ENCODE measurements at regions not wholly inside any gene's neighbourhood (a gene's known extent, or its start where the extent isn't known, plus 50 kb on each side); places are given as distances from the start of the nearest gene placed in this dataset.

DNA sequence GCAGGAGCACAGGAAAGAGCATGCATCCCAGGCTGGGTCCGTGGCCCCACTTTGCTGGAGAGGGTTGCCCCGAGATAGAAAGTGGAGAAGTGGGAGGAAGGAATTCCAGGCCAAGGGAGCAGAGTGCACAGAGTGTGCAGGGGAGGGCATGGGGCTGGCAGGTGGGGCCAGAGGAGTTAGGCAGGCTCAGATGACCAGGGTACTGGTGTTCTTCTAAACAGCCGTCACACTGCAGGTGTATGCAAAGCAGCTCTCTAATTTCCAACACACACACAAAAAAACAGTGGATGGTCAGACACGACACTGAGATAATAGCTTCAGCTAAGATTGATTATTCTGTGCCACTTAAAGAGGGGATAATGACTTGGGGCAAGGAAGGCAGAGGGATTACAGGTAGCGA lies 212.2 kb downstream of the MTRR start:
- H3K27me3 Mint-ChIP-seq (ENCODE audit: unreplicated experiment) = peaks cover 2% of the 10 kb centered on the region
- DNase-seq = no peak
- TF ChIP-seq, protein P1, sequence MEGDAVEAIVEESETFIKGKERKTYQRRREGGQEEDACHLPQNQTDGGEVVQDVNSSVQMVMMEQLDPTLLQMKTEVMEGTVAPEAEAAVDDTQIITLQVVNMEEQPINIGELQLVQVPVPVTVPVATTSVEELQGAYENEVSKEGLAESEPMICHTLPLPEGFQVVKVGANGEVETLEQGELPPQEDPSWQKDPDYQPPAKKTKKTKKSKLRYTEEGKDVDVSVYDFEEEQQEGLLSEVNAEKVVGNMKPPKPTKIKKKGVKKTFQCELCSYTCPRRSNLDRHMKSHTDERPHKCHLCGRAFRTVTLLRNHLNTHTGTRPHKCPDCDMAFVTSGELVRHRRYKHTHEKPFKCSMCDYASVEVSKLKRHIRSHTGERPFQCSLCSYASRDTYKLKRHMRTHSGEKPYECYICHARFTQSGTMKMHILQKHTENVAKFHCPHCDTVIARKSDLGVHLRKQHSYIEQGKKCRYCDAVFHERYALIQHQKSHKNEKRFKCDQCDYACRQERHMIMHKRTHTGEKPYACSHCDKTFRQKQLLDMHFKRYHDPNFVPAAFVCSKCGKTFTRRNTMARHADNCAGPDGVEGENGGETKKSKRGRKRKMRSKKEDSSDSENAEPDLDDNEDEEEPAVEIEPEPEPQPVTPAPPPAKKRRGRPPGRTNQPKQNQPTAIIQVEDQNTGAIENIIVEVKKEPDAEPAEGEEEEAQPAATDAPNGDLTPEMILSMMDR (IDR thresholded peaks at IDR 0.05; ENCODE audit: partially characterized antibody, unreplicated experiment) = no peak
- no peaks in the 10 kb centered on the region for H3K4me1 Mint-ChIP-seq (ENCODE audit: low read depth, unreplicated experiment)
- no peak overlapping the region for H3K27ac Mint-ChIP-seq (ENCODE audit: unreplicated experiment)
- H3K4me3 Mint-ChIP-seq (ENCODE audit: unreplicated experiment) = no peak overlapping the region
- peaks cover 2% of the 10 kb centered on the region for H3K9me3 Mint-ChIP-seq (ENCODE audit: unreplicated experiment)
- H3K36me3 Mint-ChIP-seq (ENCODE audit: unreplicated experiment) = no peaks in the 10 kb centered on the region

DNA sequence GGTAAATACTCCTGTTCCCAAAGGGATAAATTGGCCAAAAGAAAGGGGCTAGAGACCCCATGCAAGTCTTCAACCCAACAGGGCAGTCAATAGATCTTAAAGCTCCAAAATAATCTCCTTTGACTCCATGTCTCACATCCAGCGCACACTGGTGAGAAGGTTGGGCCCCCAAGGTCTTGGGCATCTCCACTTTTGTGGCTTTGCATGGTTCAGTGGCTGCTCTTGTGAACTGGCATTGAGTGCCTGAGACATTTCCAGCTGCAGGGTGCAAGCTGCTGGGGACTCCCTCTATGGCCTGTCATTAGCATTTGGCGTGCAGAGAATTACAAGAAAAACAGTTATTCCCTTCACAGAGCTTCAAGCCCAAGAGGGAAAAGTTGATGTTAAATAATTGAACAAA lies 224.7 kb downstream of the MTRR start:
- no peak overlapping the region for H3K27ac Mint-ChIP-seq (ENCODE audit: unreplicated experiment)

DNA sequence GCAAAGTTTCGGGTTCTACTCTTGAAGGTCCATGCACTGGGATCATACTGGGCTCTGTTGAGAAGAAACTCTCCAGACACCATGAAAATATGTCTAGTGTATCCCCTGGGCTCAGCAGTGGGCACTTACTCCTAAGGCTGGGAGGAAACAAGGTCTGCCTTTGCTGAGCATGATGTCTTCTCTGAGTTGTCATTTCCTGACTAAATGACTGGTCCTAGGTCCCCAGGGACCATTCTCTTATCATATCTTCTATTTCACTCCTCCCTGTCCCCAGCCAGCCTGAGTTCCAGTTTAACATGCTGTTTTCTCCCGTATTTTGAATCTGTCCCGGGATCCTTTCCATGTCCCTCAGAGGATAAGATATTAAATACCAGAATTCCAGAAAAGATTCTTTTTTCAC lies 225.4 kb downstream of the MTRR start:
- Mint-ChIP-seq H3K9me3 (ENCODE audit: unreplicated experiment) (peaks cover 2% of the 10 kb centered on the region), H3K27ac (ENCODE audit: unreplicated experiment) (no peak overlapping the region), H3K4me1 (ENCODE audit: low read depth, unreplicated experiment) (peaks cover 6% of the 10 kb centered on the region), H3K4me3 (ENCODE audit: unreplicated experiment) (no peak overlapping the region), H3K36me3 (ENCODE audit: unreplicated experiment) (peaks cover 12% of the 10 kb centered on the region), H3K27me3 (ENCODE audit: unreplicated experiment) (peaks cover 3% of the 10 kb centered on the region)
- TF ChIP-seq, protein P1 (IDR thresholded peaks at IDR 0.05; ENCODE audit: partially characterized antibody, unreplicated experiment) = no peak
- no peak for DNase-seq

More for the DNA sequence above, 224.7 kb downstream of the MTRR start:
- Mint-ChIP-seq H3K9me3 (ENCODE audit: unreplicated experiment) (peaks cover 3% of the 10 kb centered on the region), H3K27me3 (ENCODE audit: unreplicated experiment) (peaks cover 3% of the 10 kb centered on the region), H3K36me3 (ENCODE audit: unreplicated experiment) (peaks cover 12% of the 10 kb centered on the region), H3K4me3 (ENCODE audit: unreplicated experiment) (no peak overlapping the region), H3K4me1 (ENCODE audit: low read depth, unreplicated experiment) (peaks cover 6% of the 10 kb centered on the region)
- no peak for DNase-seq
- TF ChIP-seq, protein P1 (IDR thresholded peaks at IDR 0.05; ENCODE audit: partially characterized antibody, unreplicated experiment) = no peak

DNA sequence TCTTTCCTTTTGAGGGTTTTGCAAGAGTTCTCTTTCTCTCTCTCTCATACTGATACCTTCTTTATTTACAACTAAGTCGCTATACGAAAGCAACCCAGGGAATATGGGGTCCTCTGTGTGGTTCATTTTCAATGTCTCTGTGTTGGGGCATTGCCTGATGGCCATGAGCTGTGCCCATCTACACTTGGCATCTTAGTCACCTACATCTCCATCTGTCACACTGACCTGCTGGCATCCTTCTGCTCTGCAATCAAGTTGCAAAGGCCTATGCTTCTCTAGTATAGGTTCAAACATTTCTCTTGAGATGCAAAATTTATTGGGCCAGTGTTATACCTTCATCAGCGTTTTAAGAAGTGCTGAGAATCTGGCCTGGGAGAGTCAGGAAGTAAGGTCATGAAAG lies 228.2 kb downstream of the MTRR start:
- peaks cover 1% of the 10 kb centered on the region for H3K4me1 Mint-ChIP-seq (ENCODE audit: low read depth, unreplicated experiment)
- H3K27ac Mint-ChIP-seq (ENCODE audit: unreplicated experiment) = no peak overlapping the region
- peaks cover 5% of the 10 kb centered on the region for H3K36me3 Mint-ChIP-seq (ENCODE audit: unreplicated experiment)
- H3K27me3 Mint-ChIP-seq (ENCODE audit: unreplicated experiment) = no peaks in the 10 kb centered on the region
- H3K9me3 Mint-ChIP-seq (ENCODE audit: unreplicated experiment) = no peaks in the 10 kb centered on the region
- TF ChIP-seq, protein P1 (IDR thresholded peaks at IDR 0.05; ENCODE audit: partially characterized antibody, unreplicated experiment) = no peak
- H3K4me3 Mint-ChIP-seq (ENCODE audit: unreplicated experiment) = no peak overlapping the region
- no peak for DNase-seq

DNA sequence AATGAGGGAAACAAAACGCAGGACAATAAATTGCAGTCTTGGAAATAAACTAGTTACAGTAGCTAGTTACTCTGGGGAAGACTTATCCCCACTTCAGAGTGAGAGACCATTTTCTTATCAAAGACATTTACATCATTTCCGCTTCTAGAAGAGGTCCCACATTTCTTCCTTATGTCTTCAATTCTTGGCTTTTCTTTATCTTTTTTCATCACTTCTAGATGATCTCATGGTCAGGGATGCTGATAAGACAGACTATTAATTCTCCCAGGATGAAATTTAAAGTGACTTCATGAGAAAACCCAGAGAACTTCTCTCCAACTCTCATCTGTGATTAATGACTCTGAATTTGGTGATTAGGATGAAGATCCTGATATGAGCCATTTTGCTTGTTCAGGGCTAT lies 229.1 kb downstream of the MTRR start:
- no peaks in the 10 kb centered on the region for H3K4me1 Mint-ChIP-seq (ENCODE audit: low read depth, unreplicated experiment)
- H3K4me3 Mint-ChIP-seq (ENCODE audit: unreplicated experiment) = no peak overlapping the region
- no peaks in the 10 kb centered on the region for H3K9me3 Mint-ChIP-seq (ENCODE audit: unreplicated experiment)
- TF ChIP-seq, protein P1 (IDR thresholded peaks at IDR 0.05; ENCODE audit: partially characterized antibody, unreplicated experiment) = no peak
- H3K36me3 Mint-ChIP-seq (ENCODE audit: unreplicated experiment) = peaks cover 4% of the 10 kb centered on the region
- no peak overlapping the region for H3K27ac Mint-ChIP-seq (ENCODE audit: unreplicated experiment)
- no peaks in the 10 kb centered on the region for H3K27me3 Mint-ChIP-seq (ENCODE audit: unreplicated experiment)
- no peak for DNase-seq
